GM19463 (cell line): ENCODE measurements at regions not wholly inside any gene's neighbourhood (a gene's known extent, or its start where the extent isn't known, plus 50 kb on each side); places are given as distances from the start of the nearest gene placed in this dataset.
"Not testable (repeated sequence)": the region's sequence is repeated elsewhere in the genome, so short reads cannot be mapped to it uniquely, and the experiment has no call there.

Experiments
- ATAC-seq: cut with Tn5 transposase; IDR thresholded peaks from one replicate; pipeline ENCODE4 v1.9.1; 2021; ENCODE audit warnings: mild to moderate bottlenecking, moderate library complexity; ENCODE audit not compliant: unreplicated experiment

- no peak for ATAC-seq
Measured at GRCh38 chr21:18705971-18706370, 302.4 kb upstream of the TMPRSS15 start.

- ATAC-seq, result no peak
Measured at GRCh38 chr21:18711662-18712061, 308.1 kb upstream of the TMPRSS15 start.

DNA sequence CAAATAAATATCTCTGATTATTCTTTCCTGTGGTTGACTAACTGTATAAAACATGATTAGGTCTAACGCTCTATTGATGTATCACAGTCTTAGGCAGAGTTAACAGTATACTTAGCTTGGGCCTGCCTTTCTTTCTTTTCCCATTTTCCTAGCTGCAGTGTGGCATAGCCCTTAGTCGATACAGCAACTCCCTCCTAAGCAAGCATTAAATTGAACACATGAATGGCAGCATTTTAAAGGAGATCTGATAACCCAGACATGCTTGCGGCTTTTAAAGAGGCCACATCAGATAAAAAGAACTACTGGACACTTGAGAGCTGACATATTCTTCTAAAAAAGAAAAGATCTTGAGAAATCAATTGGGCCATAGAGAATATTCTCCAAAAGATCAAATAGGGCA lies 312.0 kb upstream of the TMPRSS15 start:
- no peak for ATAC-seq

- ATAC-seq, result no peak
Measured at GRCh38 chr21:18716578-18717138, 313.1 kb upstream of the TMPRSS15 start.

GRCh38 chr21:18722193-18722592 lies 318.6 kb upstream of the TMPRSS15 start:
- no peak for ATAC-seq

- ATAC-seq, result no peak
Measured at GRCh38 chr21:18723171-18723570, 319.6 kb upstream of the TMPRSS15 start.

- ATAC-seq, result no peak
Measured at GRCh38 chr21:18725653-18726052, 322.1 kb upstream of the TMPRSS15 start.

DNA sequence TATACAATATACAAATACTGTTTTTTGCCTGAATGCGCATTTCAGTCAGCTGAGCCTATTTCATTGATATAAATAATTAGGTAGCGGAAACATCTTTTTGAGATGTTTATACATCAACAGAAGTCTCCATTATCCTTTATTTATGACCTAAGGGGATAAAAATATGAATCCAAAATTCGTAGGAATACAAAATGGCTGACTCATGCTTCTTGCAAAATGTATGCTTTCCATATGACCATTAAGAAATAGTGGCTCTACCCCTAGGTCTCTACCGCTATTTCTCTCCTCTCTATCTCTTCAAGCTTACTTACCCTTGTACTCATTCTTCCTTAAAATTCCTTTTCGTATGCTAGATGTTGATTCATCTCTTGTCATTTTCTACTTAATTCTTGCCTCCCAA lies 338.4 kb upstream of the TMPRSS15 start:
- no peak for ATAC-seq

DNA sequence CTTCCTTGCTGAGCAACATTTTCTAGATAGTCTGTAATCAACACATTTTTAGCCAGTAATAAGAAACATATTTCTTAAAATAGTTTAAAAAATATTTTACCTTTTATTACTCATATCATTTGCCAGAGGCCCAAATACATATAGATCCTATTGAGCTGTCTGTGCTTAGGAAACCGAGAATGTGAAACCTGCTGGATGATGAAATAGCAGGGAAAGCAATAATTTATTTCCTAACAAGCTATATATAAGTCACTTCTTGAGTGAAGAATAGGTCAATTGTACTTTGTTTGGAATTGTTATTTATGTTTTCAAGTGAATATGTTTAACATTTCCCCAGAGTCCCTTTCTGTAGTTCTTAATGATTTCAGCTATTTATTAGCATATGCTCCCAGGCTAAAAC lies 339.9 kb upstream of the TMPRSS15 start:
- no peak for ATAC-seq

DNA sequence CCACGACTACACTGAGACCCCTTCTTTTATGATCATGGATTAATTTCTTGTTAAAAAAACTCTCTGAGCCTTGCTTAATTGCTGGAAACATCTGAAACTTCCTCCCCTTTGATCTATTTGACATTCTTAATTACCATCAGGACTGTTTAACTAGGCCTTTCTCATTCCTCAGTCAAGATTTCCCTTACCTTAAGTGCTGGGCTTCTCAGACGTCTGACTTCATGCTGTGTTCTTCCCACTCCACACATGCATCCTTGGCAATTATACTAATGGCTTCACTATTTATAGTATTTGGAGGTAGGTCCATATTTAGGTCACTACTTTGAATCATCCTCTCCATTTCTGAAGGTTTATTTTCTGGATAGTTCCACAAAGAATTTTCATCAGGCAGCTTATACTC lies 341.3 kb upstream of the TMPRSS15 start:
- ATAC-seq, result no peak

DNA sequence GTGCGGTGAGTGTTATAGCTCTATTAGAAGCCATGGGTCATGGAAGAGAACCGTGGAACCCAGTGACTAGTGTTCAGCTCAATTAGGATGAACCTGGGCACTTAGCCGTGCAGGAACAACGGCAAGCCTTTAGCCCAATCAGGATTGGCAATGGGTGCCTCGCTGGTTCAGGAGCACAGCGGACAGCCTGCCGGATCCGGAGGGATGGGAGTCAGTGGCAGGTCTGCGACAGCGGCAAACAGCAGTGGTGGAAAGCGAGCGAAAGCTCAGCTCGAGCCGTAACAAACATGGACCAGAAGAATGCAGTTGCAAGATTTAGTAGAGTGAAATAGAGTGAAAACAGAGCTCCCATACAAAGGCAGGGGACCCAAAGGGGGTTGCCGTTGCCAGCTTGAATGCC lies 349.3 kb upstream of the TMPRSS15 start:
- not testable (repeated sequence) for ATAC-seq

DNA sequence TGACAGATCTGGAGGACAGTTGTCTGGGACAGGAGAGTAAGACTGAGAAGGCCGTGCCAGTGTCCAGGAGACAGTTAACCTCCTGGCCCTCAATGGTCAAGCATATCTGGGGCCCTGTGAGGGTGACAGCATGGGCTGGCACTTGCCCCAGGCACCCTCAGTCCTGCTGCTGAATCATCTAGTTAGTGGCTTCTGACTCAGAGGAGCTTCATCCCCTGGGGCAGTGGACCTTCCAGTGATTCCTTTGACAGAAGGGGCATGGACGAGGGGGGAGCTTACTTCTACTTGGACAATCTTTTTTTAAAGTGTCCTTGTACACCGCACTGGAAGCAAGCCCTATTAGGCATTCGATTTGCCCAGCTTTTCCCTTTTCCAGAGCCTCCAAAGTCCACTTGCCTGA lies 352.7 kb upstream of the TMPRSS15 start:
- not testable (repeated sequence) for ATAC-seq

- no peak for ATAC-seq
Measured at GRCh38 chr21:18759267-18759666, 355.7 kb upstream of the TMPRSS15 start.

- no peak for ATAC-seq
Measured at GRCh38 chr21:18759751-18760161, 356.2 kb upstream of the TMPRSS15 start.

DNA sequence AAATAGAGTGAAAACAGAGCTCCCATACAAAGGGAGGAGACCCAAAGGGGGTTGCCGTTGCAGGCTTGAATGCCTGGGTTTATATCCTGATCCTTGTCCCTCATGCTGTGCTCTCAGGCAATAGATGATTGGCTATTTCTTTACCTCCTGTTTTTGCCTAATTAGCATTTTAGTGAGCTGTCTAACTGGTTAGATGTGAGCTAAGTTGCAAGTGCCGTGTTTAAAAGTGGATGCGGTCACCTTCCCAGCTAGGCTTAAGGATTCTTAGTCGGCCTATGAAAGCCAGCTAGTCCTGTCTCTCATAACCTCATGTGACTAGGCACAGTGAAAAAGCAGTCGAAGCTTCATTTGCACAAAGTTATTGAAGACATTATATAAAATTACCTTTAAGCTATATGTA lies 356.7 kb upstream of the TMPRSS15 start:
- no peak for ATAC-seq

DNA sequence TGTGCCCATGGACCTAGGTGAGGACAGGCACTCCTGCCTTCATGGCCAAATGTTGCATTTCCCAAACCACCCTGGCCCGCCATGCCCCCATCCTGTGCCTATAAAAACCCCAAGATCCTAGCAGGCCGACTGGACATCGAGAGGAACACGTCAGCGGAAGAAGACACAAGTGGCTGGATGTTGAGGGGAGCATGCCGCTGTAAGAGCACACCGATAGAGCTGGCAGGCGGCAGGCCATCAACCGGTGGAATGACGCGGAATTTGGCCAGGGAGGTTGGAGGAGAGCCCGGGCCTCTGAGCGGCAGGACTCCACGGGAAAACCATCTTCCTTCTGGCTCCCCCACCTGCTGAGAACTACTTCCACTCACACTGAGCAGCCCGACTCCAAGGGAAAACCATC lies 361.1 kb upstream of the TMPRSS15 start:
- no peak for ATAC-seq

GRCh38 chr21:18769599-18769998 lies 366.0 kb upstream of the TMPRSS15 start:
- ATAC-seq, result no peak

GRCh38 chr21:18771845-18772380 lies 368.3 kb upstream of the TMPRSS15 start:
- ATAC-seq, result no peak

DNA sequence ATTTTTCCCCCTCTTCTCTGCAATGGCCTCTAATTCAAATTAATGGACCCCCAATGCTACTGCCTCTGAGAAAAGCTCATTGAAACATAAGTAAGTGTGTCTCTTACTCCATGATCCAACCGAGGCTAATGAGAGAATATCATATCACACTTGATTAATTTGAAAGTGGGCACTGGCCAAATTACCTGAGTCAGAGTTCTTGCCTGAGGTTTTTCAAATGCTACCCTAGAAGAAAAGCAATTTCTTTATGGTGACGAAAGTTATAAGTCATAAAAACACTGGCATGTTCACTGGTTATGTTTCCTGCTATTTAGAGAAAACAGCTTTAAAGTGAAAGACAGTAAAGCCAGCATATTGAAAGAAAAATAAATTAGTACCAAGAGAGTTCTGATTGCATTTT lies 368.8 kb upstream of the TMPRSS15 start:
- no peak for ATAC-seq

DNA sequence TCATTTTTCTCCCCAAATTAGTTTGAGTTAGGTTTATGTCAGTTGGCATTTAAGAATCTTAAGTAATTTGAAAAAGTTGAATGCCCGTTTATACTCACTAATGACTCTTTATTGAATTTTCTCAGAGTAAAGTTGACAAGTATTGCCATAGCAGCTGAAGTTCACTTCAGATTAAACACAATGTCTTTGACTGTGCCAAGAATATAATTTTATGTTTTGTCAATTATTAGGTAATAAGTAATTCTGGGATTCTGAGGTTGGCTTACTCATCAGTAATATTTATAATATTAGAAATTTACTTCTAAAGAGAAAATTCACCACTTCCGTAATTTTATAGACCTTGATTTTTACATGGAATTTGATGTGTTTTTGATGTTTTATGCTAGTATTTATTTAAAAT lies 369.3 kb upstream of the TMPRSS15 start:
- no peak for ATAC-seq

DNA sequence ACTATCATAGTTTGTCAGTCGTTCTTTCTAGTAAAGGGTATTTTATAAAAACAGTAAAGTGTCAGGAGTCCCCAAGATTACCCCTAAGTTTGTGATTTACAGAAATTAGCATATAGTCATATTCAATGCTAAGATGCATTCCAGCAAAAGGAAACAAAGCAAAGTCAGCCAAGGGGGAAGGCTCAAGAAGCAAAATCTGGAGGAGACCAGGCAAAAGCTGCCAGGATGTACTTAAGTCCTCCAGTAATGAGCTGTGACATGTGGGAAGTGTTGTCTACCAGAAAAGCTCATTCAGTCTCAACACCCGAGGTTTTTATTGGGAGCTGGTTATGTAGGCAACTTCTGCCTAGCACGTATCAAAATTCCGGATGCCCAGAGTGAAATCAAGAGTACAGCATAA lies 373.4 kb upstream of the TMPRSS15 start:
- ATAC-seq, result no peak

DNA sequence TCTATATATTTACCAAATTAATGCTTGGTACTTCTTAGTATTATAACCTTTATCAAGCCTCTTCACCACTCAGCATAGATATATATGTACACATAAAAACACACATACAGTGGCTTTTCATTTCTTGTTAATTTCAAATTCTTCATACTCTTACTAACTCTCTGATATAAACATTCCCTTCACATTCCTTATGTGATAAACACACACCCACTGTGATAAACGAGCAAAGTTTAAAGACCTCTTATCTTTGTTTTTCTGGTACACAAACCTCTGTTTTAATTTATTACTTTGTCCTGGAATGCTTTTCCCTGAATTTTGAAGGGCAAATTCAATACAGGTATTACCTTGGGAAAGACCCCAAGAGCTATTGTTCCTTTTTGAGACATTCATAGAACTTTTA lies 379.1 kb upstream of the TMPRSS15 start:
- ATAC-seq, result no peak

DNA sequence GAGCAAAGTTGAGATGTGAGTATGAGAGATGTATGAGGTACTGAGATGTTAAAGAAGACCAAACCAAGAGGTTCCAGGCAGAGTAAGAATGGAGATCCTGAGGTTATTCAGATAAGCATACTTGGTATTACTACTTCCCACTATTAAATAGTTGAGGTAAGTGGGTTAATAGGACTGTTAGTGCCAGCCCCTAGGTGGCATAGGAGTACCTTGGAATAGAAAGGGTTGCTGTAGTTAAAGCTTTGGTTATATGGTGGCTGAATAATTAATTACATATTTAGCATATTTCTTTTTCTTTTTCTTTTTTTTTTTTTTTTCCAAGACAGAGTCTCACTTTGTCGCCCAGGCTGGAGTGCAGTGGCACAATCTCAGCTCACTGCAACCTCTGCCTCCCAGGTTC lies 397.9 kb upstream of the TMPRSS15 start:
- no peak for ATAC-seq
